GM21367 (cell line): ENCODE measurements at regions not wholly inside any gene's neighbourhood (a gene's known extent, or its start where the extent isn't known, plus 50 kb on each side); places are given as distances from the start of the nearest gene placed in this dataset.
"Not testable (repeated sequence)": the region's sequence is repeated elsewhere in the genome, so short reads cannot be mapped to it uniquely, and the experiment has no call there.

Experiments
- ATAC-seq: cut with Tn5 transposase; IDR thresholded peaks from one replicate; pipeline ENCODE4 v1.9.1; 2021; ENCODE audit not compliant: unreplicated experiment

DNA sequence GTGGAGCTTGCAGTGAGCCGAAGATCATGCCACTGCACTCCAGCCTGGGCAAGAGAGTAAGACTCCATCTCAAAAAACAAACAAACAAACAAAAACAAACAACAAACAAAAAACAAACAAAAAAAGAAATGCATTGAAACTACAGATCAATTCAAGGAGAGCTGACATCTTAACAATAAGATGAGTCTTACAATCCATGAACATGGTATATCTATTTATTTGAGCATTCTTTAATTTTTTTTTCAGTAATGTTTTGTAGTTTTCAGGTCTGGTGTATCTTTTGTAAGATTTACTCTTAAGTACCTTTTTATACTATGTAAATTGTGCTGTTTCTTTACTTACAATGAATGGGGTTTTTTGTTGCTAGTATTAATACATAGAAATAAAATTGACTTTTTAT, 140.1 kb upstream of the DAPK1 start:
- no peak for ATAC-seq

DNA sequence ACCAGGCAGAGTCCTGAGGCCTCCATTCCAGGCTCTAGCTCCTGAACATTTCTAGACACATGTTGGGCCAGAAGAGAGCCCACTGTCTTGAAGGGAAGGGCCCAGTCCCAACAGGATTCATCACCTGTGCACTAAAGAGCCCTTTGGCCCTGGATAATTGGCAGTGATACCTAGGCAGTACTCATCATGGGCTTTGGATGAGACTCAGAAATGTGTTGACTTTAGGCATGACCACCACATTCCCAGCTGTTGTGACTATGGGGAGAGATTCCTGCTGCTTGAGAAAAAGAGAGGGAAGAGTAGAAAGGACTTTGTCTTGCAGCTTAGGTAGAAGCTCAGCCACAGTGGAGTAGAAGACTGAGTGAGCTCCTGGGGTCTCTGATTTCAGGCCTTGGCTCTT, 138.4 kb upstream of the DAPK1 start:
- ATAC-seq = no peak

DNA sequence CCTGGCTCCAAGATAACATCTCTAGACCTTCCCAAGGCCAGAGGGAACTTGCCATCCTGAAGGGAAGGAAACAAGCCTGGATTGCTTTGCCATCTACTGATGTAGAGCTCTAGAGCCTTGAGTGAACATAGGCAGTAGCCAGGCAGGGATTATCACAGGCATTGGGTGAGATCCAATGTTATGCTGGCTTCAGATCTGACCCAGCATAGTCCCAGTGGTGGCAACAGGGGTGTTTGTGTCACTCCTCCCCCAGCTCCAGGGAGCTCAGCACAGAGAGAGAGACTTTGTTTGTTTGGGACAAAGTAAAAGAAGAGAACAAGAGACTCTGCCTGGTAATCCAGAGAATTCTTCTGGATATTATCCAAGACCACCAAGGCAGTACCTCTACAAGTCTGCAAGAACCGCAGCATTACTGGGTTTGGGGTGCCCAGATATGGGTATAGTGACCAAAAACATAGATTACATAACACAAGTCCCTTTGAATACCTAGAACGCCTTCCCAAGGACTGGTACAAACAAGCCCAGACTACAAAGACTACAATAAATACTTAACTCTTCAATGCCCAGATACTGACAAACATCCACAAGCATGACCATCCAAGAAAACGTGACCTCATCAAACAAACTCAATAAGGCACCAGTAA, 137.6 kb upstream of the DAPK1 start:
- ATAC-seq = no peak

DNA sequence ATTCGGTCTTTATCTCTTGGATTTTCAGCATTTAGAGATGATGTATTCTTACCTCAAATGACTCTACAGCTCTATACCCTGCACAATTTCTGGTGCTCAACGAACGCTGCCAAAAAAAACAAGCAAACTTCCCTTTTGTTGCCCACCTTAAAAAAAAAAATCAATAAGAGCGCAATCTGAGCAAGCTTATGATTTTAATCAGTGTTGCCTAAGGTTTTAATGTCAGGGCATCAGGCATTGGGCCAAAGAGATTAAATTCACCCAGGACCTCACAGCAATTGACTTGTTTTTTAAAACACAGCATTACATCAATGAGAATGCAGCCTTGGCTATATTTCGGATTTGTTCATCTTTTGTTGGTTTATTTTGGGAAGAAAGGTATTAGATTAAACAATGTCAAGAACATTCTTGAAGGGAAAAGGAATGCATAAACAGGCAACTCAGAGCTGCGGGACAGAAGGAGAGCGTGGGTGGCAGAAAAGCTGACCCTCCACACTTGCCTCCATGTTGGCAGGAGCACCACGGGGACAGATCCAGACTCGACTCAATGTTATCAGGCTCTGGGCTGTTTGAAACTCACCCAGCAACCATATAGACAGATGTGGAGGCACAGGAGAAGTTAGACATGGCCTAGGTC, 127.5 kb upstream of the DAPK1 start:
- no peak for ATAC-seq

DNA sequence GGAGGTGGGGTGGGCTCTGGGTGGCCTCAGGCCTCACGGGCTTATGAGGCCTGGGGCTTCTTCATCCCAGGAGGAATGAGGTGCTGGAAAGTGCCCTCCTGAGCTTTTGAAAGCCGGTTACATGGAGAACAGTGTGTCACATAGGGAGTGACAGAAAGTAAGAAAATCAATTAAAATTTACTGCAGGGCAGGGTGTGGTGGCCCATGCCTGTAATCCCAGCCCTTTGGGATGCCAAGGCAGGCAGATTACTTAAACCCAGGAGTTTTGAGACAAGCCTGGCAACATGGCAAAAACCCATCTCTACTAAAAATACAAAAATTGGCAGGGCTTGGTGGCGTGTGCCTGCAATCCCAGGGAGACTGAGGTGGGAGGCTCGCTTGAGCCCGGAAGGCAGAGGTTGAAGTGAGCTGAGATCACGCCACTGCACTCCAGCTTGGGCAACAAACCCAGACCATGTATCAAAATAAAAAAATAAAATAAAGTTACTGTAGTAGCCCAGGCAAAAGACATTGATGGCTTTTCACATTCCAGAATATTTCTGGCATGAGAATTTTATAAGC, 125.8 kb upstream of the DAPK1 start:
- ATAC-seq = no peak

DNA sequence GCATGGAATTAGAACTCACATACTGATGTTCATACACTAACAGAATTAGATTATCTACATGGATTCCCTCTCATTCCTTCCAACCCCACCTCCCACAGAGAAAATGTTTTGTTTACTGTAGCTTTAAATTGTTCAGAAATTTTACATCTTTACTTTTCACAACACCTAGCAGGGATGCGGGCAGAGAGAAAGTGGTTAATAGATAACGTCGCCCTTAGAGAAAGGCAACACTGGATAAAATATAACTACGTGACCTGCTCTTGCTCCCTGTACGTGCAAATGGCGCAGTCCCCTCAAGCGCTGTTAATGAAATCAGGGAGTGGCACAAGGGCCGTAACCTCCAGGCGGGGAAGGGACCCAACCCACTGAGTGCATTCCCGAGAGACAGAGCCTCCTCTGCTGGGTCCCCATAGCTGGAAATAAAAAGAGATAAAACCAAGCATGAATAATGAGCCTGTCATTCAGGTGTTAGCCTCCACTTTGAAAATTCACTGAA, 125.3 kb upstream of the DAPK1 start:
- no peak for ATAC-seq

DNA sequence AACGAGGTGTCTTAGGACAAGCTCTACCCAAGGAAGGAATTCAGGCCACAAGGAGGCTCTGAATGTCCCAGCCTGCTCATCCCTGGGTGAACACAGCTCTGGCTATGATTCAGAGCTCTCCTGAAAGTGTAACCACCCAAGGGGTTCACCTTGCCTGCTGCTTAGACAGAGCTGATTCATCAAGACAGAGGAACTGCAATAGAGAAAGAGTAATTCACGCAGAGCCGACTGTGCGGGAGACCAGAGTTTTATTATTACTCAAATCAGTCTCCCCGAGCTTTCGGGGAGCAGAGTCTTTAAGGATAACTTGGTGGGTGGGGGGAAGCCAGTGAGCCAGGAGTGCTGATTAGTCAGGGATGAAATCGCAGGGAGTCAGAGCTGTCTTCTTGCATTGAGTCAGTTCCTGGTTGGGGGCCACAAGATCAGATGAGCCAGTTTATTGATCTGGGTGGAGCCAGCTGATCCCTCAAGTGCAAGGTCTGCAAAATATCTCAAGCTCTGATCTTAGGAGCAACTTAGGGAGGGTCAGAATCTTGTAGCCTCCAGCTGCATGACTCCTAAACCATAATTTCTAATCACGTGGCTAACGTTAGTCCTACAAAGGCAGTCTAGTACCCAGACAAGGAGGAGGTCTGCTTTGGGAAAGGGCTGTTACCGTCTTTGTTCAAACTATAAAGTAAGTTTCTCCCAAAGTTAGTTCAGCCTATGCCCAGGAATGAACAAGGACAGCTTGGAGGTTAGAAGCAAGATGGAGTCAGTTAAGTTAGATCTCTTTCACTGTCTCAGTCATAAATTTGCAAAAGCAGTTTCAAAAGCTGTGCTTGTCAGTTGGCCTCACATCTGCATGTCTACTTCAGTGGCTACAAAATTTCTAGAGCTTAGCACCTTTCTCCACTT, 123.4 kb upstream of the DAPK1 start:
- not testable (repeated sequence) for ATAC-seq

DNA sequence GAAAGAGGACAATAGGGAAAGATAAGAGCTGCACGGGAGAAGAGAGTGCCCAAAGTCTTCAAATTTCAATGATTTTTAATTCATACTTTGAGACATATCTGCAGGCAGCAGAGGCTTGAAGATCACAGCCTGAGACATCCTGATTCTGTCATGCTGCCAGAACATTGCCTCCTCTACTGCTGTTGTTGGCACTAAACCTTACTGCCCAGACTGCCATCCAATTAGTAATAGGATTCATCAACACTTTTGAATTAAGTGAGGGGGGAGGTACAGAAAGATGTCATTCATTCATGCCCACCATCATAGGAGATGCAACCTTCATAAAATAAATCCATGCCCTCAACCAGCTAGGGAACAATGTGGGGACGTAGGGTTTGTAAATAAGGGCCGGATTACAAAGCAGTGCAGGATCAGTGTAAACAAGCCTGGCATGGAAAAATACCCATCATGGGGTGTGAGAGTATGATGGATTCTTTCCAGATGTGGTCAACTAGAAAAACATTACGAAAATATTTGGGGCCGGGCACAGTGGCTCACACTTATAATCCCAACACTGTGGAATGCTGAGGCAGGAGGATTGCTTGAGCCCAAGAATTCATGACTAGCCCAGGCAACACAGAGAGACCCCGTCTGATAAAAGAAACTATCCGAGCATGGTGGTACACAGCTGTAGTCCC, 122.1 kb upstream of the DAPK1 start:
- no peak for ATAC-seq

DNA sequence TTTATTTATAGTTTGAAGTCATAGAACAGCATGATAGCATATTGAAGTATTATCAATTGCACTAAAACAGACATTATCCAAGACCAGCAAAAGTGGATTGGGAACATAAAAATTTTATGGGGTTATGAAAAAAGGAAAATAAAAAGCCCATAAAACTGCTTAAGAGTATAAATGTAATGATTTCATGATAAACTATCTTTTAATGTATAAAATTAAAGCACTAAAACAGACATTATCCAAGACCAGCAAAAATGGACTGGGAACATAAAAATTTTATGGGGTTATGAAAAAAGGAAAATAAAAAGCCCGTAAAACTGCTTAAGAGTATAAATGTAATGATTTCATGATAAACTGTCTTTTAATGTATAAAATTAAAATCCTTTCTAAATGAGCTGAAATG, 119.0 kb upstream of the DAPK1 start:
- no peak for ATAC-seq

DNA sequence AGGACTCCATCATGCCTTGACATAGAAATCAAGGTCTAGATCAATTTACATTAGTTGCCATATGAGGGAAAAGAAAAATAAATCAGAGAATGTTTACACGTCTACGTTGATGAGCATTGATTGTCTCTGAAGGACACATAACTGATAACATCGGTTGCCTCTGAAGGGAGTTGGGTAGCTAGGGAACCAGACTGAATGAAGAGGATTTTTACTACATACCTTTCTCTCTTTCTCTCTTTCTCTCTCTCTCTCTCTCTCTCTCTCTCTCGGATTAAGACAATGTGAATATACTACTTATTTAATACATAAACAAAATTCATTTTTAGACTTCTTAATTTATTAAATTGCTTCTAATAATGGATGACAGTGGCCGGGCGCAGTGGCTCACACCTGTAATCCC, 118.4 kb upstream of the DAPK1 start:
- no peak for ATAC-seq

DNA sequence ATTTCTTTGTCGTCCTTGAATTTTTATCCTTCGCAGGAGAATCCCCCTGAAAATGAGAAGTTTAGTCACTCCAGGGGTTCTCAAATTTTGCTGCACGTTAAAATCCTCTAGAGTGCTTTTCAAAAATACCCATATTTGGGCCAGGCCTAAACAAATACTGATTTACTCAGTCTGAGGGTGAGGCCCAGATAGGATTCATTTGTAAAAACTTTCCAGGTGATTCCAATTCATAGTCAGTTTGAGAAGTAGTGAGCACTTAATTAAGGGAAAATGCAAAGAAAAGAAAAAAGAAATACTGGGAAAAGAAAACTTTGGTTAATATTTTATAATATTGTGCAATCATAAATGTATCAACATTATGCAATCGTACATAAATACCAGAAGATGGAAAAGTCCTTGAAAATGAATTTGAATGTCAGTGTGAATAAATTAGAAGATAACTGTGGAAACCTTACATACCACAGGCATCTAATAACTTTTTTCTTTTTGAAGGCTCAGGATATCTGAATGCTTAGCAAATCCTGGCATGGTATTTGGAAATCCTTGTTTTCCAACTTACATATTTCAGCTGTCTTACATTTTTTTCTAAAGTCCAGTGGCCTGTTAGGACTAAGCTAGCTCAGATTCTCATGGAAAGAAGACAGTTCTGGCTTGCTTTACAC, 116.5 kb upstream of the DAPK1 start:
- no peak for ATAC-seq

DNA sequence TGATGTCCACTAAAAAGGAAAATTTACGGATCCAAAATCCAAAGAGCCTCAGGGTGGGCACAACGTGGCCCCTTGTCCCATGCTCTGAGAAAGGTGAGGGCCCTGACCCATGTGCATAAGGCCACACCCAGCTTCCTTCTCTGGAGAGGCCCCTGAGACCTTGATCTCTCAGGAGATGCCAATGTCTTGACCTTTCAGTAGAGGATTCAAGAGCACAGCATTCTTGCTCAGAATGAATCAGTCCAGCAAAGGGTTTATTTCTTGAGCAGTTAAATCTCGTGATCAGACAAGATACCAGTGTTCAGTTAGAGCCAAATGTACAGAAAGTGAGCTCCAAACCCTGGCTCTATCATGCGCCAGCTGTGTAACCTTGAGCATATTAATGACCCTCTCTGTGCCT, 115.9 kb upstream of the DAPK1 start:
- ATAC-seq = no peak

DNA sequence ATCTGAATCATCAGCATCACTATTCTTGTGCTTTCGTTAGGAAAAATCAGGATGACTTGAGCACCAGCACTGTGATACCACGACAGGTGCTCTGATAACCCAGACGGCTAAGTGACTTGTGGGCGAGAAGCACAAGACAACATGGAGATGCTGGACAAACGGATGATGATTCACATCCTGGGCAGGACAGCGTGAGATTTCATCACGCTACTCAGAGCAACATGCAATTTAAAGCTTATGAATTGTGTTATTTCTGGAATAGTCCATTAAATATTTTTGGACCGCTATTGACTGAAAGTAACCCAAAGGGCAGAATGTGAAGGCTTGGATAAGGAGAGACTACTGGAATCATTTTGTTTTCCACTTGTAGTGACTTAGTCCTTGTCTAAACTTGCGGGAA, 114.8 kb upstream of the DAPK1 start:
- ATAC-seq = no peak

DNA sequence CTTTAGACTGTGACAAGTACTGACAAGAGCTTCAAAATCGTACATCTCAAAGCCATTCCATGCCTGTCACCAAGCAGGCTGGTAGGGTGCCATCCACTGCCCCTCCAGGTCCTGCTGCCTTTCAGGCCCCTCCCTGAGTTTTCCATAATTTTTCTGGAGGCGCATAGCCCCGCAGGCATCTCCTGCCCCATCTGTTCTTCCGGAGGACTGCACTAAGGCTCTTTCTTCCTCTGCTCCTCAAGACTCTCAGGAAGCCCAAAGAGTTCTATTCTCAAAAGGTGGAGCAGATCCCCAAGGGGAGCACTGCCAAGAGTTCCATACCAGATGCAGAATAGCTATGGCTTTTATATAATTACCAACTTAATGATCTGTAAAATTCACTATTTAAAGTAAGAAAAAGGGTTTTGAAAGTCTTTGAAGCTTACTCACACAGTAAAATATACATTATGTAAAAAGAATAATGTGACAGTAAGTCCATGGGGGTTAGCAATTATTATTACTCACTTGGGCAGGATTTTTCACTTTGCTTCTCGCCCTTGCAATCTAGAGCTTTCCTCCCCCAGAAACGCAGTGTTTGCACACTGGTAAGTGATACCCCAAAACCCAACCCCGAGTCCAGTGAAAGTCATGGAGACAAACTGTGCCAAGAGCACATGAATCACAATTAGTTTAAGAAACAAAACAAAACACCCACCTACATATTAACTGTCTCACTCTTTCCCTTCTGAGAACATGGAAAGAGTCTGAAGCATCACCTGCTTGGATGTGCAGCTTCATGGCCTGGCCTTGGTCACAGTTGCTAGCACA, 114.1 kb upstream of the DAPK1 start:
- ATAC-seq = no peak

DNA sequence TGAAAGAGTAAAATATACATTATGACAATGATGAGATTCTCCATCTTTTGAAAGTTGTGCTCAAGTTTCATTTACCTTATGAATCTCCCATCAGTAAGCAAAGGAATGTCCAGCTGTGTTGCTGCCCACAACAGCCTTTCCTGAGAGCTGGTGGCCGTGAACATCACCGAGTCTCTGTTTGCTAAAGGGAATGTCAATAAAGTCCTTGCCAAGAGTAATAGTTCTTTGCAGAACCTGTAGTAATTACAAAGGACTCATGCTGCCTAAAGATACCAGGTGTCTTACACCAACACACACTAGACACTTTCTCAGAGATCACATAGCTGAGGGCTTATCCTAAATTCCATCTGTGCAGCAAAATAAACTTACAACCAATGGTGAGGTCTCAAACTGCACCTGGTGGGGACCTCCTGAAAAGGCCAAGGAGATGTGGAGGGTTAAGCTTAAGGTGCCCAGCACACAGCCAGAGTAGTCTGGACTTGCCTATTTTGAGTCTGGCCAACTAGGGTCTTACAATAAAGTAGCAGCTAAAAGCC, 111.1 kb upstream of the DAPK1 start:
- no peak for ATAC-seq

DNA sequence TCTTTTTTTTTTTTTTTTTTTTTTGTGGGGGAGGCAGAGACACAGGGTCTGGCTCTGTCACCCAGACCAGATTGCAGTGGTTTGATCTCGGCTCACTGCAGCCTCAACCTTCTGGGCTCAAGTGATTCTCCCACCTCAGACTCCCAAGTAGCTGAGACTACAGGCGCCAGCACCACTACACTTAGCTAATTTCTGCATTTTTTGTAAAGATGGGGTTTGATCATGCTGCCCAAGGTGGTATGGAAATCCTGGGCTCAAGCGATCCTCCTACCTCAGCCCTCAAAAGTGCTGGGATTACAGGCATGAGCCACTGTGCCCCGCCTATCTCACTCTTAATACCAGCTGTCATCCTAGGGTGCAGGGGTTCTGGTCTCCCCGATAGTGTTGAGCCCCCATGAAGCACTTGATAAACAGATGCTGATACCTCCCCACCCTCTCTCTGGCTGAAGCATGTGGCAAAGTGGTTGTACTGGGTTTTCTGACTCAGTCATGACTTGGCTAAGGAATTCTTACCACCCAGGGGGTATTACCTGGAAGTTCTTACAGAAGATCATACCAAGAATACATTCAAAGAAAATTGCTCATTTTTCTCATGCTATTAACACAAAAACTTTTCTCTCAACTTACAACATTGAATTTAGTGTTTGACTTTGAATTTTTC, 110.2 kb upstream of the DAPK1 start:
- no peak for ATAC-seq

DNA sequence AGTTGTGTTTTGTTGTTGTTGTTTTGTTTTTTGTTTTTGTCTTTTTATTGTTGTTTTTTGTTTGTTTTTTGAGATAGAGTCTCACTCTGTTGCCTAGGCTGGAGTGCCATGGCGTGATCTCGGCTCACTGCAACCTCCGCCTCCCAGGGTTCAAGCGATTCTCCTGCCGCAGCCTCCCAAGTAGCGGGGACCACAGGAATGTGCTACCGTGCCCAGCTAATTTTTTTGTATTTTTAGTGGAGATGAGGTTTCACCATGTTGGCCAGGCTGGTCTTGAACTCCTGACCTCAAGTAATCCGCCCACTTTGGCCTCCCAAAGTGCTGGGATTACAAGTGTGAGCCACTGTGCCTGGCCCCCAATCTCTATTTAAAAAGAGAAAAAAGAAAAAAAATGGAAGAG, 109.0 kb upstream of the DAPK1 start:
- not testable (repeated sequence) for ATAC-seq

DNA sequence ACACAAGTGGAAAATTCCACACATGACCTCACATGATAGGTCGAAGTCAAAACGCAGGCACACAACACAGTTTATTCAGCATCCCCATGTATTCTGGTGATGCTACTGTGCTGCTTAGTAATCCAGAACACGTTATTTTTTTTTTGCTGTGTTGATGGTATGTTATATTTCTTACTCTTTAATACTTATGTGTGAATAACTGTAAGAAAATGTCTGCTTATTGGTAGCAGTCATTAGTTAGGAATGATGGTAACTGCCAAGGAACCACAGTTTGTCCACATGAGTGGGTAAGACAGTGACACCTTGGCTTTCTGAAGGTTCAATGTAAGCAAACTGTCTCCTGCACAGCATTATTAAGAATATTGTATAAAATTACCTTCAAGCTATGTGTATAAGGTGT, 107.7 kb upstream of the DAPK1 start:
- no peak for ATAC-seq

DNA sequence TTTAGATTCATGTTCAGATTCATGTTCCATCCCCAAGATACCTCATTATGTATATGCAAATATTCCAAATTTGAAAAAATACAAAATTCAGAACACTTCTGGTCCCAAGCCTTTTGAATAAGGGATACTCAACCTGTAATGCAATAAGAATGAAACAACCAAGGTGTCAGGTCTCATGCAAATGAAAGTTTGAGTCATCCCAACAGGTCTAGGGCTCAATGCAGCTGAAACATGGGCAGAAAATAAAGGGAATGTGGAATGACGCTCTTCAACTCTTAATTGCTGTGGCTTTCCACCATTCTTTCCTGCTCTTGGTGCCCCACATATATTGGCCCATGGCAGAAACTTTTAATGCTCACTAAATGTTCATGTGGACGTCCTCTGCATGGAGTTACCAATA, 107.3 kb upstream of the DAPK1 start:
- no peak for ATAC-seq
